Adrenal gland (tissue), 5 donors: ENCODE measurements at regions not wholly inside any gene's neighbourhood (a gene's known extent, or its start where the extent isn't known, plus 50 kb on each side); places are given as distances from the start of the nearest gene placed in this dataset.

Source experiments
- POLR2A ChIP-seq, 2 donors: fragments of 450-650 bp; IDR thresholded peaks; one replicate each; pipeline ENCODE4 v1.6.1; 2017; ENCODE audit warnings: antibody characterized with exemption in 2 of 2, mild to moderate bottlenecking in 2 of 2, moderate library complexity in 1 of 2
- TF ChIP-seq, protein P1 (sequence below), 6 experiments: fragments of 450-650 bp in 4 of 6; fragments of 200-600 bp in 2 of 6; sonication (generic) in 1 of 6; IDR thresholded peaks; 1 replicate in 5 of 6; 2 replicates in 1 of 6; pipeline versions ENCODE4 v1.5.1 to v1.8.0; 2016 to 2021; ENCODE audit warnings: antibody characterized with exemption in 6 of 6, mild to moderate bottlenecking in 2 of 6, moderate library complexity in 1 of 6
- donor health status: DM: no; HTN: no; CAD: no.

DNA sequence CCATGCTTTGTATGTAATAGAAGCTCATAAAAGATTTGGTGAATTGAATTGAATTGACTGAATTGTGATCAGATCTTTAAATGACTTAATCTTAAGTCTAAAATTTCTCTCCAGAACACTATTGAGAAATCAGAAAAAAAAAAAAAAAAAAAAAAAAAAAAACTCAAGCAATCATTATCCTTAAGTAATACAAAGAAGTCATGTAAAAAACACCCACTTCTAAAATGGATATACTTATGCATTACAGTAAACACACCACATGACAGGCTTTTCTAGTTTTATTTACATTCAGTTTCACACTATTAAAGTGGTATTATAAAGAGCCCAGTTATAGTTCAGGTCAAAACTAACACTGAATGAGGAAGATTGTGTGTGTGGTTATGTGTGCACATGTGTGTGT is 84.9 kb upstream of the GLS start:
- TF ChIP-seq, protein P1, sequence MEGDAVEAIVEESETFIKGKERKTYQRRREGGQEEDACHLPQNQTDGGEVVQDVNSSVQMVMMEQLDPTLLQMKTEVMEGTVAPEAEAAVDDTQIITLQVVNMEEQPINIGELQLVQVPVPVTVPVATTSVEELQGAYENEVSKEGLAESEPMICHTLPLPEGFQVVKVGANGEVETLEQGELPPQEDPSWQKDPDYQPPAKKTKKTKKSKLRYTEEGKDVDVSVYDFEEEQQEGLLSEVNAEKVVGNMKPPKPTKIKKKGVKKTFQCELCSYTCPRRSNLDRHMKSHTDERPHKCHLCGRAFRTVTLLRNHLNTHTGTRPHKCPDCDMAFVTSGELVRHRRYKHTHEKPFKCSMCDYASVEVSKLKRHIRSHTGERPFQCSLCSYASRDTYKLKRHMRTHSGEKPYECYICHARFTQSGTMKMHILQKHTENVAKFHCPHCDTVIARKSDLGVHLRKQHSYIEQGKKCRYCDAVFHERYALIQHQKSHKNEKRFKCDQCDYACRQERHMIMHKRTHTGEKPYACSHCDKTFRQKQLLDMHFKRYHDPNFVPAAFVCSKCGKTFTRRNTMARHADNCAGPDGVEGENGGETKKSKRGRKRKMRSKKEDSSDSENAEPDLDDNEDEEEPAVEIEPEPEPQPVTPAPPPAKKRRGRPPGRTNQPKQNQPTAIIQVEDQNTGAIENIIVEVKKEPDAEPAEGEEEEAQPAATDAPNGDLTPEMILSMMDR (IDR thresholded peaks at IDR 0.05): no peak
- no peak for TF ChIP-seq POLR2A (IDR thresholded peaks at IDR 0.05)
